SH-SY5Y (cell line): ENCODE measurements at regions not wholly inside any gene's neighbourhood (a gene's known extent, or its start where the extent isn't known, plus 50 kb on each side); places are given as distances from the start of the nearest gene placed in this dataset.

ENCODE experiments used
- GATA2 ChIP-seq: IDR thresholded peaks from 2 replicates; pipeline ENCODE4 v1.6.1; 2011; ENCODE audit warnings: mild to moderate bottlenecking, low read depth, low read length
- GATA3 ChIP-seq: IDR thresholded peaks from 2 replicates; pipeline ENCODE4 v1.6.1; 2011; ENCODE audit warnings: low read depth, mild to moderate bottlenecking, low read length, moderate library complexity

DNA sequence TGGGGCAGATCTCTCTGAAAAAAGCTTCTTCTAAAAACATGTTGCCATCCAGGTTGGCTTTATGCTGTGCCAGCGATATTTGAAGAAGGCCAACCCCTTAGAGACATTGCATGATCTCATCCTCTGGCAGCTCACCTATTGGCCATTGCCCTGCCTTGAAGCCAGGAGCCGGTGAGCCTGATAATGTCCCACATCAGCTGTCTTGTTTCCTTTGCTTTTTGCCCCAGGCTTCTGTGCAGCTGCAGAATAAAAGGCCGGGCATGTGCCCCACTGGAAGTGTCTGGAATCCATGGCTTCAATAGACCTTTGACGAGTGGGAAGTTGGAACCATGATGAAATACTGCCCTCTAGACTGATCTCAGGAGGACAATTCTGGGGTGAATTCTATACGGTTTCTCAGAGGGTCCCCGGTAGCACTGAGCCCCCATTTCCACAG is 523.5 kb upstream of the ZEB2 start:
- TF ChIP-seq GATA3, result no peak
- no peak for TF ChIP-seq GATA2

DNA sequence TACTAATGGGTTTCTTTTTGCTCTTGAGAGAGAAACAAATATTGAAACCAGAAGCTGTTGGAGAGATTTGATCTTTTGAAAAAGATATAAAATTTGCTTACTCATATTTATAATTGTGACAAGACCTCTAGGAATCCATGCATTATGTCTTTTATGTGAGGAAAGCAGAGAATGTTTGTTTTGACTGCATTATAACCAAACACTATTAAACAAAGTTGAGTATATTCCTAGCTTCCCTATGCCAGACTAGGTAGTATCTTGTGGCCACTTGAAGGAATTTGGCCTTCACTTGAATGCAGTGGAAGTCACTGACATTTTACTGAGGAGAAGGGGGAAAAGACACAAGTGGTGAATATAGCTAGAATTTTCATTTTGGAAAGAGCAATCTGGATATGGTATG is 521.8 kb upstream of the ZEB2 start:
- TF ChIP-seq GATA3, result no peak
- no peak for TF ChIP-seq GATA2

DNA sequence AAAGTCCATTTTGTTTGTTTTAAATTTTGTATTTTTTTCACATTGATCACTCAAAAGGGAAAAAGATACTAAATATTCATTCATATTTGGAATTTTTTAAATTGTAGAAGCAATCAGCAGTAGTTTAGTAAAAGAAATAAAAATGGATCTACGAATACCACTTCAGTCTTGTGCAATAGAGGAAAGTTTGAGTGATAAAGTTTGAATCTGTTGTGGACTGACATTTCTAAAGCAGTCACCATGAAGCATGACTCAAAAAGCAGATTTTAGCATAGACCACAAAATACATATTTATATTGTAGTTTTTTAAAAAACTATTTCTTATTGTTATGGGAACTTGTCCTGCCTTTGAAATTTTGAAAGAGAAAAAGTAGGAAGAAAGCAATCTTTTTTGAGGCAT is 520.5 kb upstream of the ZEB2 start:
- TF ChIP-seq GATA2, result no peak
- TF ChIP-seq GATA3, result no peak

DNA sequence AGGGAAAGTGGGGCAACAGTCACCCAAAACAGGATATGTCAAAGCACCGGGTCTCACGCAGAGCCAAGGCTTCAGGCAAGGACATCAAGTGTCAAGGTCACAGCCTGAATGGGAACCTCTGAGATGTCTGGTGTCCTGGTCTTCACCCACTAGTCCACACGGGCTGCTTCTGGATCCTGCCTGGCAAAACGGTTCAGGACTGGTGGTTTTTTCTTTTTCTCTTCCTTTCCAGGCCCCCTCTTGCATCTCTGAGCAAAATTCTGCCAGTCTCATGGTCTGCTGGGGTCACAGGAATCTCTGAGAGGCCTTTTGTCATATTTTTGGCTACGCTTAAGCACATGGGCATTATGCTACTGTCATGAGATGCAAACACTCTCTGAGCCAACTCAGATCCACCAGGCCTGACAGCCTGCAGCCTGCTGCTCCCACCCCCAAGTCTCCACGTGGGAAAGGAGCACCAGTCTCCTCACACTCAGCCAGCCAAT is 518.2 kb upstream of the ZEB2 start:
- TF ChIP-seq GATA3, result no peak

DNA sequence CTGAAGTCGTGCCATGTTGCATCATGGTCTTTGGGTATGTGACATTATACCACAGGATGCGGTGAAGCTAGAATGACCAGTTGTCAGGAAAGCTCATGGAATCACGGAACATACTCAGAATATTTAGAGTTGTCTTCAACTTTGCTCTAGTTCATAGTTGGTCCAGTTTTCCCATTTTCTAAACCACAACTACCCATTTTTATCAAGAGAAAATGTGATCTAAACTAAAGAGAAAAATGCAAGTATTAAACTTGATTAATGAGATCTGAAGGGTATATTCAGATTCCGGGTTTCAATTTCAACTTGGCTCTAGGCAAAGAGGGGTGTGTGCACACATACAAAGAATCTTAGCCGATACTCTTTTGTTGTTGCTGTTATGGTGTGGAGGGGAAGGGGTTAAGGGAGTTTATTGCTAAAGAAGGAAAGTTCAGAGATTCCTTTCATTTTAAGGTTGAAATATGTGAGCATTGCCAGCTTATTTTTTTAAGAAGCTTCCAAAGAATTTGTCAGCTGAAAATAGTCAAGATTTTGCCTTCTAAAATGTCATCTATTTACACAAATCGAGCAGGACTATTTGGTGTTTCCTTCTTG is 516.6 kb upstream of the ZEB2 start:
- no peak for TF ChIP-seq GATA3
- no peak for TF ChIP-seq GATA2

DNA sequence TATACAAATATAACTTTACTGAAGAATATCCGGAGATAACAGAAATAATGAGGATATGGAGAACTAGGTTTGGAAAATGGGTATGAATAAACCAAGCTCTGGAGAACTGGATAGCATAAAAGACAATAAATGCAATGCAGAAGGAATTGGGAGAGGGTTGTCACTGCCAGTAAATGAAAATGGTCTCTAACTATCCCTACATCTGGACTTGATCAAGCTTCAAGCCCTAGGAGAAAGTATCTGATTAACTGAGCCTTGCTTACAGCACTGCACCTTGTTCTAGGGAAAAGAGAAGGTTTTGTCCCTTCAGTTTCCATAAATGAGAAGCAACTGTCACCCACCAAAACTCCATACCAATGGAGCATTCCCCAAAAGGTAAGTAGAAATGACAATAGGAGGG is 514.6 kb upstream of the ZEB2 start:
- TF ChIP-seq GATA3, result no peak
- TF ChIP-seq GATA2, result no peak

DNA sequence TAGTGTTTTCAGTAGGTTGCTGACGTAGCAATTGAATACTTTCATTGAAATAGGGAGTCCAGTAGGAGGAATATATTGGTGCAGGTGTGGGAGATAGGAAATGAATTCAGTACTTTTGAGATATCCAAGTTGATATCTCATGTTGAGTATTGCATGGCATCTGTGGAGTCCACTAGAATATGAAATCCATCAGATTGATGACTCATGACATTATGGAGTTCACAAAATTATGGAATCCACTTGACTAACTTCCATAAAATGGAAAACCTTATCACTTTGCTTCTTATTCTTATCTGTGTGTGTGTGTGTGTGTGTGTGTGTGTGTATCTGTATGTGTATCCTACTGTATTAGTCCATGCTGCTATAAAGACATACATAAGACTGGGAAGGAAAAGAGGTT is 513.5 kb upstream of the ZEB2 start:
- no peak for TF ChIP-seq GATA3
- no peak for TF ChIP-seq GATA2

DNA sequence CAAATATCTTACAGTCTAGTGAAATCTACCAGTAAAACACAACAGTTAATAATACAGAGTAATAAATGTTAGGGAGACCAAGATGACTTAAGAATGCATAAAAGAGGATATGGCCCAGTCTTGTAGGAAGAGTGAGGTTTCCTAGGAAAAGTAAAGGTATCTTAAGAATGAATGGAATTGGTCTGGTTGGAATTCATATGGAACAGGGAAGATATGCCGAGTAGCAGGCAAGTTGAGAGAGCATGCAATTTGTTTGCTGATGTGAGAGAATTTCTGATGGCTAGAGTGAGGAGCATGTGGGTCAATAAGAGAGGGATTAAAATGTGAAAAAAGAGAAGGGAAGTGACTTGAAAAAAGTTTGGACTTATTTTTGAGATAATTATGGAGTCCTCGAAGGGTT is 512.9 kb upstream of the ZEB2 start:
- TF ChIP-seq GATA2, result no peak
- no peak for TF ChIP-seq GATA3

DNA sequence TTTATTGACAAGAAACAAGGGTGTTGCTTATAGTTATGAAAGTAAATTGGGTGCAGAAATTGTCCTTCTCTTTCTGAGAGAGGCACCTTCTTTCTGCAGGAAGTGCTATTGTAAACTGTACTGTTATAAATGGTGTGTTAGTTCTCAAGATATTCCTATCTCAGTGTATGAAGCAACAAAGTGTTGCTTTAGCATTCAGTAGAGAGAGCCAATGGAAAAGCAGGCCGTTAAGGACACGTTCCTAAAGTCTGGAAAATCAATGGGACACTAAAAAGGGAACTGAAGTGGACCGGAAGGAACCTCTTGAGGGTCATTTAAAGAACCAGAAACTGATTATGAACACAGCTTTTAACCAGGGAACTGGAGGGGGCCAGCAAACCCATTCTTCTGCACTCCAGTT is 510.0 kb upstream of the ZEB2 start:
- TF ChIP-seq GATA3, result no peak
- TF ChIP-seq GATA2, result no peak

DNA sequence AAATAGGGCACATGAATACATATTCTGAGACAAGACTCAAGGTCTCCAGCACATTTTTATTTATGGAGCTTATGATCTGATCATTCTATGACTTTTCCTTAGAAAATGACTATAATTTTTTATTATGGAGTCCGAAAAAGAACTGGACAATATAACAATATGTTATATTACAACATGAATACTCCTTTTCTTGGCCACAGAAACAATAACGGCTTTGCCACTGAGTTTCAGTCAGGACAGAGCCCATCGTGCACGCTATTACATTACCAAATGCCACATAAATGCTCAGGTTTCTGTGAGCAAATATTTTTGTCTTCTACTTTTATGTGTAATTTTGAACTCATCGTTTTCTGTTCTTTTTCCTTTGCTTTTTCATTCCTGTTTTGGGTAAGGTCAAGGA is 509.2 kb upstream of the ZEB2 start:
- no peak for TF ChIP-seq GATA2
- no peak for TF ChIP-seq GATA3

DNA sequence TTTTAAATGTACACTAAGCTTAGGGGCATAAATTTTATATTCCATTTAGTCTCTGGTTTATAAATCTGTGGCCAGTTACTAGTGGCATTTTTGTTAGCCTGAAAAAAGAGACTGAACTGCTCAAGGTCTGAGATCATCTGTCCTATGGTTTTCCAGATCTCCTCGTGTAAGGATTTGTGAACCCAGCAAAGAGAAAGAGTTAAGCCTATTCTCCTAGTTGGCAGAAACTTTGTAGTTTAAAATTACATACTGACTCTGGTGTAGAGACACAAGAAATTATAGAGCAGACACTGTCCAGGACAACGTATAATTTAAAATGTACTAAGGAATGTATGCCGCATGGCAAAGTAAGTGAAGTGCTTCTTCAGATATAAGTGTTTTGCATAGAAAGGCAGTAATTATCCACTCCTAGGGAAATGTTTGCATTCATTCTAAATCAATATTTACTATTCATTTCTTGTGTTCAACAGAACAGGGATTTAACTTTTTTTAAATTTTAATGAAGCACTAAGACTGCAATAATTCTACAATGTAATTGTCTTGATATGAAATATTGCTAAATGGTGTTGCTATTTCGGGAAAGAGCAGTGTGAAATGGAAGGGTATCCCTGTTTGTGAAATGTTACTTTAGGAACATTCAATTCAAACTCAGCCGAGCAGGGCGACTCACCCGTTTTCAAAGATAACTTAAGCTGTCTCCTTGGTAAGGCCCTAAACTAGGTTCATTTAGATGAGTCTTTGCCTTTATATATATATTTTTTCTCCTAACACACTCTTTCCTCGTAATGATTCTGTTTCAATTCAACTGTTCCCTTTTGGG is 508.4 kb upstream of the ZEB2 start:
- TF ChIP-seq GATA2 (no peak), GATA3 (no peak)

DNA sequence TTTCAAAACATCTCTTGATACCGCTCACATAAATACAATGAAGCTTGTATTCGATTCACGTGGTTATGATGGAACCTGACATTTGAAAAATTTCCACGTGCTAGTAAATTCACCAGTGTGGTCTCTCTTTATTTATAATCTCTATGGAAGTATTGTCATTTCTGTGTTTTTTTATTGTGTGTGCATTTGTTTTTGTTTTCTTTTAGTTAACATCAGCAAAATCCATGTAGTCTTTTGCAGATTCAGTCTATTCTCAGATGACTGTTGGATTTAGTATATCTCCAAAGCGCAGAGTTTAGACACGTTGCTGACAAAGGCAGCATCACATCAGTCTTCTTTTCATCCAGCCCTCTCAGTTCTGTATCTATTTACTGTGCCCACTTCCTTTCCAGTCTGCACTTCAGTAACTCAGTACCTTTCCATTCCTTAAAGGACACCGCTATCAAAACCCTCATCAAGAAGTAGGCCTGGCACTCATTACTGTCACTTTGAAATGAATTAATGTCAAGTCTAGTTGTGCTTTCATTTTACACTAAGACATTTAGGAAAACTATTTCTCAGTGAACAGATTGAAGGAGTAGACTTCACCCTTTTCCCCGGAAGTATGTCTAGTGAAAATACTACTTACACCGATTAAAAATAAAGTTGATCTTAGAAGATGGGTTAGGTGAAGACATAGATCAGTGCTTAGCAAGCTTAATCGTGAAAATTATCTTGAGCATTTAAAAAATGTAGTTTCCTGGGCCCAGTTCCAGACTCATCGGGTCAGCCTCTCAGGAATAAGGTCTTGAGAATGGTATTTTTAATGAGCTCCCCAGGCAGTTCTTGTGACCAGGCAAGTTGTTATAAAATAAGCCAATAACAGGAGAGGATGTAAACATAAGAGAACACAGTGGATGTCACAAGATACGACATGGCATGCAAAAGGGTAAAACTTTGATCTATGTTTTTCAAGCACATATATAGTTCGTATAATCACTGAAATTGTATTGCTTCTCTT is 506.8 kb upstream of the ZEB2 start:
- no peak for TF ChIP-seq GATA2
- no peak for TF ChIP-seq GATA3

DNA sequence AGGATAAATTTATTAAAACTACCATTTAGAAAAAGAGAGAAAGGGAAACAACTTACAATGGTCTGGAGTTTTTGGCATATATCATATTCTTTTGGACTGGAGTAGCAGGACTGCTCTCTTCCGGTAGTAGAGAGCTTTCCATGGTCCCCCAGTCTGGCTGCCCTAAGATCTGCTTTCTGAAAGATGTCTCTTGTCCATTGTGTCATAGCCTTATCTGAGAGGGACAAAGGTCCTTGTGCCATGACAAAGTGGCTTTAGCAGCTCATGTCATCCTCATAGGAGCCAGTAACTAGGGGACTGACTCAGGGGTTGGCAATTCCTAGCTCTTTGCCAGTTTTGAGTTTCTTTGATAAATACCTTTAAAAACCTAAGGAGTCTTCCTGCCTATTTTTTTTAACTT is 505.5 kb upstream of the ZEB2 start:
- TF ChIP-seq GATA2 (no peak), GATA3 (no peak)

DNA sequence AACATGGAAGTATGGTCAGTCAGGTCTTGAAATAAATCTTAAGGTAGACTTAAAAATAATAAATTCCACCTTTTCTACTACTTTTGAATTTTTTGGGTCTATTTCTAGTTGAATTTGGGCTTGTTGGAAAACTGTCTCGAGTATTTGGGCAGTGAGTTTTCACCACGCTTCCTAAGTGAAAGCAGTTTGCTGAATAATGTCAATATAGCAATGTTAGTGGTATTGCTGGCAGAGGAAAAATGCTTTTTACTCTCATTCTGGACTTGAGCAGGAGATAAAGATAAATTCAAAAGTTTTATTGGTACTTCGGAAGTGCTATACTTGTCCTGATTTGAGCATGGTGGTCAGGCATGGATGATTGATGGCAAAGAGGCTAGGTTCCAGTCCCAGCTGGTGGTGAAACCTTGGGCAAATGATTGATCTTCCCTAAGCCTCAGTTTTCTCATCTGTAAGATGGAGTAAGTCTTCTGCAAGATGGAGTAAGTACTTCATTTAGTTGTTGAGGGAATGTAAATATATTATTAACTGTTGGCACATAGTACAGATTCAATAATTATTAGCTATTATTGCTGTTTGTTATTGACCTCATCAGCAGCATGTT is 503.5 kb upstream of the ZEB2 start:
- TF ChIP-seq GATA3 (no peak), GATA2 (no peak)

DNA sequence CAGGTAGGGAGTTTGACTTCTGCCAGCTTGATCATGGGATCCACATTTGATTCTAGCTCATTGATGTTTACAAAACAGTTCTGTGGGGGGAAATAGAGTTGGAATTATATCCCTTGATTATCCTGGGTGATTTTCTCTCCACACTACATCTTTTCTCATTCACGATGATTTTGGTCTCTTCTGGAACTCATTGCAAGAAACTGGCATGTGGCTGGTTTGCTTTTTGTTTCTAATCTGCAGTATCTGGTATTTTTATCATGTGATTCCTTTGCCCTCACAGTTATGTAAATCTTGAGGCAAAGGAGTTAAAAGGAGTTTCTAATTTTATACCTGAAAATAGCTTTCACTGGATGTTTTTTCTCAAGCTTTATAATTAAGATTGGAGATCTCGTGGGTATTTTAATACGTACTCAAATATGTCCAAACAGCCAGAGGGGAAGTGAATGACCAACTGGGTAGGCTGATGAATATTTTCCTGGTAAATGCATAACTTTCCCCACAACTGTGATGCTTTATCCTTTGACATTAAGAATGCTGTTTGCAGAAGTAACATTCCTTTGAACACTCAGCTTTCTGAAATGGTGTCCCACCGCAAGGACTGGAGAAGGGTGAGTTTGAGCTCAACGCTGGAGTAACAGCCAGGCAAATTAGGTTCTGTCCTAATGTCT is 502.9 kb upstream of the ZEB2 start:
- TF ChIP-seq GATA3, result no peak
- TF ChIP-seq GATA2, result no peak
